K562 (cell line): ENCODE measurements at regions not wholly inside any gene's neighbourhood (a gene's known extent, or its start where the extent isn't known, plus 50 kb on each side); places are given as distances from the start of the nearest gene placed in this dataset.

Source experiments
- CEBPG ChIP-seq, 3 experiments: fragments of 200-800 bp in 1 of 3; sonication (Bioruptor generic) in 1 of 3; sonication (generic) in 1 of 3; formaldehyde crosslinking in 1 of 3; IDR thresholded peaks in 2 of 3; conservative IDR thresholded peaks in 1 of 3; 2 replicates each; pipeline versions ENCODE4 v1.6.1 to v1.8.0; 2016 to 2022; ENCODE audit warnings: missing compliant biosample characterization in 2 of 3, missing genetic modification characterization in 2 of 3, mild to moderate bottlenecking in 1 of 3, missing genetic modification reagents in 1 of 3
- EP400 ChIP-seq: fragments of 450-650 bp; IDR thresholded peaks from 2 replicates; pipeline ENCODE4 v1.6.1; 2017; ENCODE audit warnings: antibody characterized with exemption, mild to moderate bottlenecking, moderate library complexity
- LCOR ChIP-seq: sonication (generic); formaldehyde crosslinking; IDR thresholded peaks from 2 replicates; pipeline ENCODE4 v1.8.0; 2022; ENCODE audit warnings: mild to moderate bottlenecking, missing genetic modification reagents
- NFXL1 ChIP-seq: fragments of 450-650 bp; formaldehyde crosslinking; IDR thresholded peaks from 2 replicates; pipeline ENCODE4 v1.4.0; 2021; ENCODE audit warnings: mild to moderate bottlenecking
- NR2F6 ChIP-seq: fragments of 450-650 bp; formaldehyde crosslinking; IDR thresholded peaks from 2 replicates; pipeline ENCODE4 v1.4.0; 2020; ENCODE audit warnings: mild to moderate bottlenecking
- NRF1 ChIP-seq, 2 experiments: fragments of 450-650 bp; IDR thresholded peaks in 1 of 2; conservative IDR thresholded peaks in 1 of 2; 2 replicates each; pipeline ENCODE4 v1.6.1; 2014; ENCODE audit warnings: mild to moderate bottlenecking in 2 of 2
- TAF15 ChIP-seq: fragments of 200-400 bp; formaldehyde crosslinking; IDR thresholded peaks from 2 replicates; pipeline ENCODE4 v1.6.1; 2017; ENCODE audit warnings: mild to moderate bottlenecking, low read depth, low read length, moderate library complexity
- TEAD4 ChIP-seq, 2 experiments: sonication (generic) in 1 of 2; formaldehyde crosslinking in 1 of 2; IDR thresholded peaks; 2 replicates each; pipeline versions ENCODE4 v1.6.1 to v1.8.0; 2012 to 2022; ENCODE audit warnings: borderline replicate concordance in 1 of 2, inconsistent platforms in 1 of 2, low read length in 1 of 2, mild to moderate bottlenecking in 1 of 2, missing genetic modification reagents in 1 of 2
- ZC3H11A ChIP-seq: IDR thresholded peaks from 2 replicates; pipeline ENCODE4 v1.6.1; 2012; ENCODE audit warnings: low read depth, low read length, improper control_type of control experiment
- ZNF124 ChIP-seq: sonication (generic); formaldehyde crosslinking; IDR thresholded peaks from 2 replicates; pipeline ENCODE4 v1.8.1; 2022; ENCODE audit warnings: missing genetic modification reagents
- ZNF584 ChIP-seq: fragments of 200-800 bp; sonication (Bioruptor generic); IDR thresholded peaks from 2 replicates; pipeline ENCODE4 v1.6.1; 2016; ENCODE audit warnings: low read depth, mild to moderate bottlenecking, missing genetic modification characterization, missing compliant biosample characterization
- ZNF766 ChIP-seq: fragments of 200-800 bp; sonication (Bioruptor generic); conservative IDR thresholded peaks from 2 replicates; pipeline ENCODE4 v1.6.1; 2016; ENCODE audit warnings: missing genetic modification characterization, missing compliant biosample characterization
- TF ChIP-seq, protein P1 (sequence below): fragments of 450-650 bp; formaldehyde crosslinking; IDR thresholded peaks from 2 replicates; pipeline ENCODE4 v1.4.0; 2020; ENCODE audit warnings: mild to moderate bottlenecking, mixed read lengths
- TF ChIP-seq, protein P2 (sequence below): IDR thresholded peaks from 2 replicates; pipeline ENCODE4 v1.6.1; 2012; ENCODE audit warnings: low read depth, low read length, improper control_type of control experiment, borderline replicate concordance
- TF ChIP-seq, protein P3 (sequence below): sonication (generic); IDR thresholded peaks from 2 replicates; pipeline ENCODE4 v1.6.1; 2016
- TF ChIP-seq, protein P4 (sequence below): fragments of 450-650 bp; formaldehyde crosslinking; IDR thresholded peaks from 2 replicates; pipeline ENCODE4 v1.4.0; 2020; ENCODE audit warnings: mild to moderate bottlenecking, moderate library complexity
- TF ChIP-seq, protein P5 (sequence below), 2 experiments: fragments of 450-650 bp; IDR thresholded peaks; 2 replicates each; pipeline ENCODE4 v1.6.1; 2016

DNA sequence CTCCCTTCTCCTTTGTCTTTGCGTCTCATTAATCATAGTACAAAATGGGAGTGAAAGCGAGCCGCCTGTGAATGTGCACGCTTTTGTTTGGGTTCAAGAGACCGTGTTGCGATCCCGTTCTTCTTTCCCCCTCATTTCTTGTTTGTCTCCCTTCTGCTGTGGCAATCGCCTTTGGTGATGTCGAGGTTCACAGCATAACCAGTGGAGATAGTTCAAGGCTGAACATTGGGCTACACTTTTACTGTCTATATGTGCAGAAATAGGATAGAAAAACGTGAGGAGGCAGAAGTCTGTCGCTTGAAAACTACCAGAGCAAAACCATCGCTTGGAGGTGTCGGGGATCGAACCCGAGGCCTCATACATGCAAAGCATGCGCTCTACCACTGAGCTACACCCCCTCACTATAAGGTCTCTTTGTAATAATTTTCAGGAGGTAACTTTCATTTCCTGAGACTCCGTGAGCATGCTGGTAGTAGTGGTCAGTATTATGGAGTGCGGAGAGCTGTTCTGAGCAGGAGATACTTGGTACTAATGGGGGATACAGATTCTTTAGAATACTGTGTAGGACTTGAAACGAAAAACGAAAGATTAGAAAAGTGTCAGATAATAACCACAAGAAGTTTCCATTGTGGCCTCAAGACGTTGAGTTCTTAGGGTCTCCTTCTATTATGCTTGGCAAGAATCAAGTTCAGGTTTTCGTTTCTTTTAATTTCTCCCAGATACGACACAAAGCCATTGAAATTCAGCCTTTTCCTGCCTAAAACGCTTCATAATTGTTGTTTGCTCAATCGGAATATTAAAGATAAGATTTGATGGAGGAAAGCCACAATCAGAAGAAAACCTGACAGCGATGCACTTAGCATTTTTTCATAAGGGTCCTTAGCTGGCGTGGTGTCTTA lies 106.6 kb downstream of the TRIM27 start (continued):
- TF ChIP-seq ZC3H11A, result no peak
- TF ChIP-seq CEBPG (CRISPR knock-in tag; IDR thresholded peaks at IDR 0.05), result no peak
- peak in 1 of 2 experiments; percentile 30; a peak in 1 of 4 replicates for TF ChIP-seq CEBPG (tag; conservative IDR thresholded peaks at IDR 0.05 in 1 of 2, IDR thresholded peaks at IDR 0.05 in 1 of 2)
- TF ChIP-seq ZNF124 (CRISPR knock-in tag), result no peak
- peak; percentile 84 for TF ChIP-seq TEAD4 (IDR thresholded peaks at IDR 0.05; ENCODE audit: low read length)
- TF ChIP-seq TEAD4 (CRISPR knock-in tag; IDR thresholded peaks at IDR 0.05; ENCODE audit: borderline replicate concordance), result no peak
- TF ChIP-seq TAF15, result no peak
- TF ChIP-seq, protein P1, sequence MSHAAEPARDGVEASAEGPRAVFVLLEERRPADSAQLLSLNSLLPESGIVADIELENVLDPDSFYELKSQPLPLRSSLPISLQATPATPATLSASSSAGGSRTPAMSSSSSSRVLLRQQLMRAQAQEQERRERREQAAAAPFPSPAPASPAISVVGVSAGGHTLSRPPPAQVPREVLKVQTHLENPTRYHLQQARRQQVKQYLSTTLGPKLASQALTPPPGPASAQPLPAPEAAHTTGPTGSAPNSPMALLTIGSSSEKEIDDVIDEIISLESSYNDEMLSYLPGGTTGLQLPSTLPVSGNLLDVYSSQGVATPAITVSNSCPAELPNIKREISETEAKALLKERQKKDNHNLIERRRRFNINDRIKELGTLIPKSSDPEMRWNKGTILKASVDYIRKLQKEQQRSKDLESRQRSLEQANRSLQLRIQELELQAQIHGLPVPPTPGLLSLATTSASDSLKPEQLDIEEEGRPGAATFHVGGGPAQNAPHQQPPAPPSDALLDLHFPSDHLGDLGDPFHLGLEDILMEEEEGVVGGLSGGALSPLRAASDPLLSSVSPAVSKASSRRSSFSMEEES (CRISPR knock-in tag), result no peak
- TF ChIP-seq, protein P2, sequence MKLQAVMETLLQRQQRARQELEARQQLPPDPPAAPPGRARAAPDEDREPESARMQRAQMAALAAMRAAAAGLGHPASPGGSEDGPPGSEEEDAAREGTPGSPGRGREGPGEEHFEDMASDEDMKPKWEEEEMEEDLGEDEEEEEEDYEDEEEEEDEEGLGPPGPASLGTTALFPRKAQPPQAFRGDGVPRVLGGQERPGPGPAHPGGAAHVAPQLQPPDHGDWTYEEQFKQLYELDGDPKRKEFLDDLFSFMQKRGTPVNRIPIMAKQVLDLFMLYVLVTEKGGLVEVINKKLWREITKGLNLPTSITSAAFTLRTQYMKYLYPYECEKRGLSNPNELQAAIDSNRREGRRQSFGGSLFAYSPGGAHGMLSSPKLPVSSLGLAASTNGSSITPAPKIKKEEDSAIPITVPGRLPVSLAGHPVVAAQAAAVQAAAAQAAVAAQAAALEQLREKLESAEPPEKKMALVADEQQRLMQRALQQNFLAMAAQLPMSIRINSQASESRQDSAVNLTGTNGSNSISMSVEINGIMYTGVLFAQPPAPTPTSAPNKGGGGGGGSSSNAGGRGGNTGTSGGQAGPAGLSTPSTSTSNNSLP, result peak; percentile 78; the same call in 1 of the 2 replicates
- TF ChIP-seq ZNF584 (CRISPR knock-in tag), result 0 out of 2 replicates have a peak, but pooled peaks have one; percentile 66
- TF ChIP-seq NR2F6 (CRISPR knock-in tag), result no peak
- peak; percentile 77; the same call in 1 of the 2 replicates for TF ChIP-seq LCOR
- peak; percentile 39 for TF ChIP-seq EP400
- TF ChIP-seq, protein P3, sequence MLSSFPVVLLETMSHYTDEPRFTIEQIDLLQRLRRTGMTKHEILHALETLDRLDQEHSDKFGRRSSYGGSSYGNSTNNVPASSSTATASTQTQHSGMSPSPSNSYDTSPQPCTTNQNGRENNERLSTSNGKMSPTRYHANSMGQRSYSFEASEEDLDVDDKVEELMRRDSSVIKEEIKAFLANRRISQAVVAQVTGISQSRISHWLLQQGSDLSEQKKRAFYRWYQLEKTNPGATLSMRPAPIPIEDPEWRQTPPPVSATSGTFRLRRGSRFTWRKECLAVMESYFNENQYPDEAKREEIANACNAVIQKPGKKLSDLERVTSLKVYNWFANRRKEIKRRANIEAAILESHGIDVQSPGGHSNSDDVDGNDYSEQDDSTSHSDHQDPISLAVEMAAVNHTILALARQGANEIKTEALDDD, result peak; percentile 74
- peak; percentile 48 for TF ChIP-seq ZNF766 (CRISPR knock-in tag)
- peak; percentile 46 to 60; a peak in 3 of 4 replicates for TF ChIP-seq NRF1 (conservative IDR thresholded peaks at IDR 0.05 in 1 of 2, IDR thresholded peaks at IDR 0.05 in 1 of 2)
- TF ChIP-seq, protein P4, sequence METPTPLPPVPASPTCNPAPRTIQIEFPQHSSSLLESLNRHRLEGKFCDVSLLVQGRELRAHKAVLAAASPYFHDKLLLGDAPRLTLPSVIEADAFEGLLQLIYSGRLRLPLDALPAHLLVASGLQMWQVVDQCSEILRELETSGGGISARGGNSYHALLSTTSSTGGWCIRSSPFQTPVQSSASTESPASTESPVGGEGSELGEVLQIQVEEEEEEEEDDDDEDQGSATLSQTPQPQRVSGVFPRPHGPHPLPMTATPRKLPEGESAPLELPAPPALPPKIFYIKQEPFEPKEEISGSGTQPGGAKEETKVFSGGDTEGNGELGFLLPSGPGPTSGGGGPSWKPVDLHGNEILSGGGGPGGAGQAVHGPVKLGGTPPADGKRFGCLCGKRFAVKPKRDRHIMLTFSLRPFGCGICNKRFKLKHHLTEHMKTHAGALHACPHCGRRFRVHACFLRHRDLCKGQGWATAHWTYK (CRISPR knock-in tag), result no peak
- TF ChIP-seq, protein P5, sequence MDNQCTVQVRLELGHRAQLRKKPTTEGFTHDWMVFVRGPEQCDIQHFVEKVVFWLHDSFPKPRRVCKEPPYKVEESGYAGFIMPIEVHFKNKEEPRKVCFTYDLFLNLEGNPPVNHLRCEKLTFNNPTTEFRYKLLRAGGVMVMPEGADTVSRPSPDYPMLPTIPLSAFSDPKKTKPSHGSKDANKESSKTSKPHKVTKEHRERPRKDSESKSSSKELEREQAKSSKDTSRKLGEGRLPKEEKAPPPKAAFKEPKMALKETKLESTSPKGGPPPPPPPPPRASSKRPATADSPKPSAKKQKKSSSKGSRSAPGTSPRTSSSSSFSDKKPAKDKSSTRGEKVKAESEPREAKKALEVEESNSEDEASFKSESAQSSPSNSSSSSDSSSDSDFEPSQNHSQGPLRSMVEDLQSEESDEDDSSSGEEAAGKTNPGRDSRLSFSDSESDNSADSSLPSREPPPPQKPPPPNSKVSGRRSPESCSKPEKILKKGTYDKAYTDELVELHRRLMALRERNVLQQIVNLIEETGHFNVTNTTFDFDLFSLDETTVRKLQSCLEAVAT (IDR thresholded peaks at IDR 0.05), result 0 out of 4 replicates have a peak, but pooled peaks of 1 of the 2 experiments have one; percentile 14
- TF ChIP-seq NFXL1 (CRISPR knock-in tag), result no peak
